ENCODE measurements at regions not wholly inside any gene's neighbourhood (a gene's known extent, or its start where the extent isn't known, plus 50 kb on each side); places are given as distances from the start of the nearest gene placed in this dataset.
A peak's percentile ranks its signal among the peaks of the same experiment; 100 is the strongest.

DNA sequence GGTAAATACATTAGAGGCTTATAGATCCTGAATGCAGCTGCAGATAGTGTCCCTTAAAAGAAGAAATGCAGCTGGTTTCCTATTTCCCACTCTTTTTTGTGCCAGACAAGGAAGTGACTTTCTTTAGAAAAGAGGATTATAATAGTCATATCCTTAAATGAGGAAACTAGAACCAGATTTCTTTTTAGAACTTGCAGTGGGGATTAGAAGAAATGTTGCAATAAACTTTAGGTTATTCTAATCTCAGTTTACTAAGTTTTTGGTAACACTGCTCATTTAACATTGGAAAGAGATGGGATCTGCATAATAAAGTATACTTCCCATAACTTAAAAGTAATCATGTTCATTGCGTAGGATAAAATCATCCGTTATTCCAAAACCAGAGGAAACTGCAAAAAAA is 101.9 kb downstream of the SLIT2 start:
- DNase-seq = no peak

DNA sequence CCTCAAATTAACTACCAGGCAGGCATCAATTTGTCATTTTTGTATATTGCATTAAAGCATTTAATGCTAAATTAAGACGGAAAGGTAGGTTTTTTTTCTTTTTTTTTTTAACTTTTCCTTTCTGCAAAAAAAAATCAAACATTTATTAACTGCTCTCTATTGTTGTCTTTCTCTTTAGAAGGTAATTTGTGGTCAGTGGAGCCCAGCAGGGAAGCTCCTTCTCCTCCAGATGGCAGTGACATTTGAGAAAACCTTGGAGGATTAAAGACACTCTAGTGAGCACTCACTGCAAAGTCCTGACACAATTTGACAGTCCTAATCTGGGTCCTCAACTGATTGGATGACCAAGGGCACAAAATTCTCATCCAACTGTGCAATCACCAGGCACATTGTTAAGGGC is 102.4 kb downstream of the SLIT2 start:
- no peak for DNase-seq

GRCh38 chr4:20356565-20356964 is 104.9 kb downstream of the SLIT2 start:
- peak; percentile 54 for DNase-seq

DNA sequence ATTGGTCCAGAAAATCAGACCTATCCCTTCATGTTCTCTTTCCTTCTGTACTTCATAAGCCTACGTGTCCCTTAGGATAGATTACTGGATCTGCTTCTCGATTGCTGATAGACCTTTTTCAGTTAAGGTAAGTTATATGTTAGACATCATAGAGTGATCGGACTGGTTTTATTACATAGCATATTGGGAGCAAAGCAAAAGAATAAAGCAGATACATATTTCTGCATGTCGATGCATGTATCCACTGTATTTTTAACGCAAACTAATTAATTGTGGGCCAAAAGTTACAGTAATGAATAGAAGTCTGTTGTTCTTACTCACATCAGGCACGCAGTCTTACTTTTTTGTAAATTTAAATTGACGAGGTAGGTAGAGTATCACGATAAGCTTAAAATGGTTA is 106.4 kb downstream of the SLIT2 start:
- DNase-seq = no peak

DNA sequence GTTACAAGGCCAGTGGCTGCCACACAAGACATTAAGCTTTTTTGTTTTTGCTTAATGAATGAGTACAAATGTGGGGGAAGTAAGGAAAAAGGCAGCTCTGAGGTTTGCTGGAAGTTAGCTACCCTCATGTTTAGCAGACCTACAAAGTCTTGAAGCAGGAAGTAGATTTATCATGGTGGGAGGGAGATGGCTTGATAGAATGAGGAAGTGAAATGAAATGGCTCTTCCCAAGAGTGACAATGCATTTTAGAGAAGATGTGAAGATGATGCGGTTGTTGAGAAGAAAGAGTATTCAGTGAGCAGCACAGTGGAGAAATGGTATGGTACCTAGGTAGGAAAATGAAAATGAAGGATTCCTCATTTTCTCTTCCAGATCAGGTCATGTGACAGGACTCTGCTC is 108.0 kb downstream of the SLIT2 start:
- no peak for DNase-seq

DNA sequence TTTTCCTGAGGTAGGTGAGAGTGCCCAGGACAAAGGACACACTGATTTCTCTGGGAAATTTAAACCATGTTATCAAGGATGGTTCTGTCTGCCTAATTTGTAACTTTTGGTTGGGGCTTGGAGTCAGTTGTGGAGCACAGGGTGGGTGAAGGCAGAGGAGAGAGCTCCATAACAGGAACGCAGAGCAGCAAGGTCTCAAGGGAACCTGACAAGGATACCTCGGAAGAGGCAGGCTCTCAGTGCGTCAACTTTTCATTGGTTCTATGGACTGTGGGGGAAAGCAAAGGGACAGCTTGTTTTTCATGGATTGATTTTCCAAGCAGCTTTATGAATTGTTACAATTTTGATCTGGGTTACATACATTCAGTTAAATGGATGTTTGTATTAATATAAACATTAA is 110.4 kb downstream of the SLIT2 start:
- no peak for DNase-seq

DNA sequence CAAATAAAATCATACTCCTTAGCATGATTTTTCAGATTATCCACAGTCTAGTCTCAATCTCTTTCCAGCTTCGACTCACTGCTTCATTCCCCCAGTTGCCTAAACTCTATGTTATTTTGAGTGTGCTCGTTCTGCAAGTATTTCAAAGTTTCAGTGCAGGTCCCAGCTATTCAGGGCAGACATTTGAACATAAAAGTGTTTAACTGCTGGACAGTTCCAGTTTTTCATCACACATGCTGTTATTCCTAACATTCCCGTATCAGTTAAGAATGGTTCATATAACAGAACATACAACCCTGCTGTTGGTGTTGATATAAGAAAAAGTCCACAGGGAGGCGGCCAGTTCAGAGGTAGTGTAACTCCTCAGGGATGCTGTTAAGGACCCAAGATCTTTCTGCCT is 113.3 kb downstream of the SLIT2 start:
- no peak for DNase-seq

DNA sequence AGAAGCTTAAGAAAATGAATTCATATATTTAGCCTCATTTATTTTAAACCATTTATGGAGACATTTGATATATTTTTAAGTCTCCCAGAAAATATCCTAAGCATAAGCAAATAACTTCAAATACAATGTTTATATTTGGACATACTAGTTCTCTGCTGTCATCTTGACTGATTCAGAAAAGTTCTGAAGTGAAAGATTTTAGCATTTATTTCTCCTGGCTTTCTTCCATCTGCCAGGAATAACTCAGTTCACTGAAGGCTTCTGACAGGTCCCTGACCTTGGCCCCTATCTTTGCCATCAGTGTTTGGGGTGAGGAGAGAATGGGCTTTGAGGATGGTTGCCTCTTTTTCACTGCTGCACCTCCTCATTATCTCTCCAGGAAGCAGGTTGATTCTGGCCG is 115.7 kb downstream of the SLIT2 start:
- DNase-seq = no peak

DNA sequence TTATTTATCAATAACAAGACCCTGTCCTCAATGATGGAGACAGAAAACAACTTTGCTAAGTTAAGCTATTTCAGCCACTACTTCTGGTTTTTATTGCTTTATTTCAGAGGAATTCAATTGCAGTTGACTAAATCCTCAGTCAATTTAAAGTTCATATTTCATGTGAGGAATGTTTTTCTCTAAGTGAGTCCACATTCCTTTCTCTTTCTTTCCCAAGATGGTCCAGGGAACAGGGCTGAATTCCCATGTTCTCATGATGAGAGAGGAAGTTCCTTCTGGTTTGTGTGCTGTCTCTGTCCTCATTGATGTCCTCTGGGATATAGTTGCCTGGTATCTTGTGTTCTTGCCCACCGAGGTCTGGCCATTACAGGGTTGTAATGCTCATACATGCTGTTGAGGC is 117.2 kb downstream of the SLIT2 start:
- no peak for DNase-seq

DNA sequence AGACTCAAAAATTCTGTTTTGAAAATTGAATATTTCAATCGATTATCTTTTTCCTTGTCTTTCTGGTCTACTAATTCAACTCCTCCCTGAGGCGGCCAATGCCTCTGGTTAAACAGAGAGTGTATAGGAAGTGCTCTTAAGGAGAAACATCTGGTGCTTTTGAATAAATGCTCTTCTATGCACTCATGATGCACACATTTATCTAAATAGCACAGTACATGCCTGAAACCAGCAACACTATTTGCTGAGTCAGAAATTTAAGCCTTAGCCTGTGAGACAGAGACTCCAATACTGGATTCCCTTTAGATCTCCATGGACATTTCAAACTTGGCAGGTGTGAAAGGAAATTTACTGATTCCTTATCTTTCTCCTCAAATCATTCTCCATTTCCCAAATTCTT is 118.6 kb downstream of the SLIT2 start:
- DNase-seq = no peak

DNA sequence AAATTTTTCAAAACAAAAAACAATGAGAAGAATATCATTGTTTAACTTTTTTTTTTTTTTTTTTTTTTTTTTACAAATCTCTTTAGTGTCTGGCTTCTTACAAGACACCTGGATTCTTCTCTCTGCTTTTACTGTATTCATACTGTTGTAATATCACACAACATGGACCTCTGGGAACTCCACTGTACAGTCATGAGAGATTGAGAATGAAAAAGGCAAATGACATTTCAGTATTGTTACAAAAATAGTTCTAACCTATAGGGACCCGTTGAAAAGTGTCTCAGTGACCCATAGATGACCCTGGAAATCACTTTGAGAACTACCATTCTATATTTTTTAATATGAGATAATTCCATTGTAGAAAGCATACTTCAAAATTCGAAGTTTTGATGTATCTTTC is 124.4 kb downstream of the SLIT2 start:
- no peak for DNase-seq

DNA sequence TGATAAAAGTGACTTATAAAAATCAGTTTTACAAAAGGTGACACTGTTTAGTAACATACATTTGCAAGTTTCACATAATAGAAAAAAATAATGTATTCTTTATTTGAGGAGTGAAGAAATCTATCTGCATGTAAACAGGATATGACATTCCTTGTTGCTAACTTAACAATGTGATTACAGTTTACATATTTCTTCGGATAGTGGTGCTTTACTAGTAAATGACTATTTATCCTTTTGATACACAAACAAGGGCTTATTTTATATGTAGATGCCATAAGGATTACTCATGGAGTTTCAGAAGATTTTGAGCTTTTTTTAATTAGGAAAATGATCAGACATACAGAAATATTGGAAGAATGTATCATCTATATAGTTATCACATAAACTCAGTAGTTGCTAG is 126.5 kb downstream of the SLIT2 start:
- no peak for DNase-seq

- no peak for DNase-seq
Observed at GRCh38 chr4:20381005-20381404, 129.3 kb downstream of the SLIT2 start.

DNA sequence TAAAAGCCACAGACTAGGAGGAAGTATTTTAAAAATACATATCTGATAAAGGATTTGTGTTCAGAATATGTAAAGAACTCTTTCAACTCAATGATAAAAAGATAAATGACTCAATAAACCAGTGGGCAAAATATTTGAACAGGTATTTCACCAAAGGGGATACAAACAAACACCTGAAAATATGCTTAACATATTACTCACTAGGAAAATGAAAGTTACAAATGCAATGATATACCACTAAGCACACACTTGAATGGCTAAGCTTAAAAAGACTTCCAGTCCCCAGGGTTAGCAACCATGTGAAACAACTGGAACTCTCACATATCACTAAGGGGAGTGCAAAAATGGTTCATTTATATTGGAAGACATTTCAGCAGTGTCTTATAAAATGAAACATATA is 131.6 kb downstream of the SLIT2 start:
- no peak for DNase-seq

- DNase-seq = no peak
Observed at GRCh38 chr4:20383969-20384368, 132.3 kb downstream of the SLIT2 start.

DNA sequence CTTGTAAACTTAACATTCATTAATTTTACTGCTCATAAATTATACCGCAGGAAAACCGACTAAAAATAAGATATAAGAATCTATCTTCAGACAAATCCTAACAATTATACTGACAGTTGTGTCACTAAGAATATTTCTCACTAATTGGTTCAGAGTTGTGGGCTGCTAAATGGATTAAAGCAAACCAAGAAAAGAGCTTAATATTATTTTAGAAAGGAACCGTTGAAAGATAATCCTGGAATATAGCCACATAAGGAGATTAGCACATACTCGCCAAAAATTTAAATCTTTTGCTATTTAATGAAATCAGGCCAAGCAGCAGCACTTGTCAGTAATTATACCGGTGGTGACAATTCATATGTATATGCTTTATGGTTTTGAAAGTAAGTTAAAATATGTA is 132.8 kb downstream of the SLIT2 start:
- no peak for DNase-seq

DNA sequence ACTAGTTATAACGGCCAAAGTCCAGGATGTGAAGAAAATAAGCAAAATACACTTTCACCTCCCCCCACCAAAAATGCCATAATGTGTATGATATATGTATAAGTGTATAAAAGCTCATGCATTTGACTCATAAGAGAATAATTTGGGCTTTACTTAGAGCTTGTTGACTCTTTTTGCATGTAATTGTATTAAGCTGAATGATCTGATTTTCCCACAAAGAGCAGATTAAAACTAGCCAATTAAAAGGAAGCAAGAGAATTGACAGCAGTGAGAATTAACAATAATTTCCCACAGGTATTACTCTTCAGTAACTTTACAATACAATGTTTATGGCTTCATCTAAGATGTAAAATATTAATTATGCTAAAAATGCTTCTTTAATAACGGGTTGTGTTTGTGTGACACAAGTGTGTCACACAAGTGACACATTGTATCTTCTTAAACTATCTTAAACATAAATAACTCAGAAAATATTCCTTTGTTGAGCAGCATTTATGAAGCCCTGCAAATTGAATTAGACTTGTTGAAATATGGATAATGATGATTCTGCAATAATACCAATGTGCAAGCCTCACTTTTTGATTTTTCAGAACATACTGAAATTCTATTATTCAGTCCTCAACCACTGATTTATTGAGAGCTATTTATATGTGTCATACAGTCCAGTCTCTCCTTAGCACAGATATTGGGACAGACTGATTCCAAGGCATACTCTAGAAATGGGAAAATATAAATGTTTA is 134.5 kb downstream of the SLIT2 start:
- DNase-seq = no peak

- no peak for DNase-seq
Observed at GRCh38 chr4:20386906-20387305, 135.2 kb downstream of the SLIT2 start.

DNA sequence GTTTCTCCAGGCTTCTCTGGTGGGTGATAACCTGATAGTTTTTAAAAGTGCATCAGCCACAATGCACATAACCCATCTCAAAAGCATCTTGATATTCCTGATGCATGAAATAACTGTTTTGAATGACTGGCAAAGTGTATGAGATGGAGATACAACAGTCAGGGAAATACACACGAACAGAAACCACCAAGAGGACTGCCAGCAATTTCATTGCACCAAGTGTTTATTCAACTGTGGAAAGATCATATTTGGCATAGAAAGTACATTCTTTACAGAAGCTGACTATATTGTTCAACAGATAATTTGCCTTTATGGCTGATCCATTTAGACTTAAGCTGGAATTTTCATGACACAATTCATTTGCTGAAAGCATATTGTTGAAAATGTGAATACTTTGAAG is 139.5 kb downstream of the SLIT2 start:
- no peak for DNase-seq

- DNase-seq = no peak
Observed at GRCh38 chr4:20391912-20392311, 140.2 kb downstream of the SLIT2 start.

- no peak for DNase-seq
Observed at GRCh38 chr4:20393486-20394100, 141.9 kb downstream of the SLIT2 start.

GRCh38 chr4:20394512-20394911 is 142.8 kb downstream of the SLIT2 start:
- no peak for DNase-seq

DNA sequence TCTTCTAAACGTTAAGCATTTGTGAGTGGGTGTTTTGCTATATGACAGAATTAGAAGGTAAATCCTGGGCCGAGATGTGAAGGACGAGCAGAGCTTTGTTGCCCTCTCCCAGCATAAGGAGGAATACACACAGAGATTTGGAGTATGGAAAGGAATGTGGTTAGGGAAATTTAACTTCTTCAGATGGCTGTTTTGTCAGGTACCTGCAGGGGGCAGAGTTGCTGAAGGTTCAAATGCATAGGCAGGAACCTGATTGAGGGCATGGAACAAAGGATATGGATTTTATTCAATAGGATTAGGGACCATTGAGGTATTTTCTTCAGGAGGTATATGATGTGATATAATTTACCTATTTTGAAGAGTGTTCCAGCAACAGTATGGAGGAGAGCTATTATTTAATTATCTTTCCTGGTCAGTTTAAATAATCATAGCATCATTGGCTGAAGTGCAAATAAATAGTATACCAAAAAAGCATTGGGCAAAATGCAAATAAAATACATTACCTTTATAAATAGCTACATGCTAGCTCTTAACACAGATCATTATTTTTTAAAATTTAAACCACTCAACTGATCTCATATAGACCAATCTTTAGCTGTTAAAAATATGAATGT is 143.6 kb downstream of the SLIT2 start:
- peak; percentile 21 for DNase-seq

- no peak for DNase-seq
Observed at GRCh38 chr4:20403290-20403689, 151.6 kb downstream of the SLIT2 start.

GRCh38 chr4:20403846-20404245 is 152.1 kb downstream of the SLIT2 start:
- DNase-seq = no peak

Data from right hindlimb (tissue), 1 donor.